ENCODE measurements at regions not wholly inside any gene's neighbourhood (a gene's known extent, or its start where the extent isn't known, plus 50 kb on each side); places are given as distances from the start of the nearest gene placed in this dataset.
A peak's percentile ranks its signal among the peaks of the same experiment; 100 is the strongest.

DNA sequence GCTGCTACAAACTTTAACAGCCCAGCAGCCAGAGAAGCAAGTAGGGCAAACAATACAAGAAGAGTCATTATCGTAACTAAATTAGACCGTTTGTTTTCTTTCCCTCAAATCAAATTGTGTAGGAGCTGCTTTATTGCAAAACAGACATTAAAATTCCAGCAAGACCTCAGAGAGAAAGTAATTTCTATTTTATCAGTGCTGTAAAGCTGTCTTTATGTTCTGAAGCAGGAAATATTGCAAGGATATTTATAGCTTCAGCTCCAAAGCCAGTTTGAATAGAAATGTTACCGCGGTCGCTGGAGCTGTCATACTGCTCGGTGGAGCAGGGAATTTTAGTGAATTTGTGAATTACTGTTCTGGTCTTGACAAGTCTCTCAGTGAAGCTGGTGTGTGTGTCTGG, 503.8 kb upstream of the PLXNA2 start (continued):
- TF ChIP-seq ZBTB1 (tag by site-specific recombination; IDR thresholded peaks at IDR 0.05) (peak; percentile 29; the same call in 1 of the 2 replicates), YY2 (tag by site-specific recombination; IDR thresholded peaks at IDR 0.05) (no peak), ZSCAN23 (tag by site-specific recombination; IDR thresholded peaks at IDR 0.05) (no peak), ZFP37 (tag by site-specific recombination; IDR thresholded peaks at IDR 0.05) (no peak), ZNF2 (tag by site-specific recombination; IDR thresholded peaks at IDR 0.05) (no peak), ZNF843 (tag by site-specific recombination; IDR thresholded peaks at IDR 0.05) (peak; percentile 98), ZSCAN18 (tag by site-specific recombination; IDR thresholded peaks at IDR 0.05) (no peak), GFI1B (tag by site-specific recombination; IDR thresholded peaks at IDR 0.05) (0 out of 2 replicates have a peak, but pooled peaks have one; percentile 52)
- TF ChIP-seq, protein P1, sequence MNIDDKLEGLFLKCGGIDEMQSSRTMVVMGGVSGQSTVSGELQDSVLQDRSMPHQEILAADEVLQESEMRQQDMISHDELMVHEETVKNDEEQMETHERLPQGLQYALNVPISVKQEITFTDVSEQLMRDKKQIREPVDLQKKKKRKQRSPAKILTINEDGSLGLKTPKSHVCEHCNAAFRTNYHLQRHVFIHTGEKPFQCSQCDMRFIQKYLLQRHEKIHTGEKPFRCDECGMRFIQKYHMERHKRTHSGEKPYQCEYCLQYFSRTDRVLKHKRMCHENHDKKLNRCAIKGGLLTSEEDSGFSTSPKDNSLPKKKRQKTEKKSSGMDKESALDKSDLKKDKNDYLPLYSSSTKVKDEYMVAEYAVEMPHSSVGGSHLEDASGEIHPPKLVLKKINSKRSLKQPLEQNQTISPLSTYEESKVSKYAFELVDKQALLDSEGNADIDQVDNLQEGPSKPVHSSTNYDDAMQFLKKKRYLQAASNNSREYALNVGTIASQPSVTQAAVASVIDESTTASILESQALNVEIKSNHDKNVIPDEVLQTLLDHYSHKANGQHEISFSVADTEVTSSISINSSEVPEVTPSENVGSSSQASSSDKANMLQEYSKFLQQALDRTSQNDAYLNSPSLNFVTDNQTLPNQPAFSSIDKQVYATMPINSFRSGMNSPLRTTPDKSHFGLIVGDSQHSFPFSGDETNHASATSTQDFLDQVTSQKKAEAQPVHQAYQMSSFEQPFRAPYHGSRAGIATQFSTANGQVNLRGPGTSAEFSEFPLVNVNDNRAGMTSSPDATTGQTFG (tag by site-specific recombination; IDR thresholded peaks at IDR 0.05; ENCODE audit: borderline replicate concordance), result no peak

GRCh38 chr1:208748387-208749165, 504.4 kb upstream of the PLXNA2 start:
- peaks cover 8% of the 10 kb centered on the region for H3K4me1 ChIP-seq (ENCODE audit: control insufficient read depth, insufficient read depth, low read length)
- peak overlapping the region; percentile 21 for H3K27ac ChIP-seq (ENCODE audit: extremely low read depth, low read depth, low read length)
- ChIA-PET POLR2A (no interaction called here), CTCF (interaction anchor here (0.7 kb wide), 1 partner anchor 539 kb away, joined by 4 read pairs; no protein-coding TSS in a partner anchor)
- TF ChIP-seq ZBTB8A (tag by site-specific recombination; IDR thresholded peaks at IDR 0.05), result no peak
- no peak for TF ChIP-seq ZNF837 (tag by site-specific recombination; IDR thresholded peaks at IDR 0.05)
- TF ChIP-seq ZNF280D (tag by site-specific recombination; IDR thresholded peaks at IDR 0.05), result no peak
- no peak for TF ChIP-seq ZNF621 (tag by site-specific recombination; IDR thresholded peaks at IDR 0.05)
- TF ChIP-seq KLF9 (tag by site-specific recombination; IDR thresholded peaks at IDR 0.05; ENCODE audit: low read depth), result no peak
- no peak for TF ChIP-seq BCL11A (tag by site-specific recombination; IDR thresholded peaks at IDR 0.05; ENCODE audit: low read depth)
- TF ChIP-seq IKZF3 (tag by site-specific recombination; IDR thresholded peaks at IDR 0.05), result no peak
- no peaks in the 10 kb centered on the region for H3K9me3 ChIP-seq (ENCODE audit: control insufficient read depth, insufficient read depth, low read depth, low read length)
- no peaks in the 10 kb centered on the region for H3K36me3 ChIP-seq (ENCODE audit: control insufficient read depth in 2 of 2, insufficient read depth in 1 of 2, low read length in 2 of 2)
- H3K4me3 ChIP-seq (ENCODE audit: low read depth, low read length), result no peak overlapping the region
